Mucosa of rectum (tissue), 2 donors: ENCODE measurements at regions not wholly inside any gene's neighbourhood (a gene's known extent, or its start where the extent isn't known, plus 50 kb on each side); places are given as distances from the start of the nearest gene placed in this dataset.
"Not testable (repeated sequence)": the region's sequence is repeated elsewhere in the genome, so short reads cannot be mapped to it uniquely, and the experiment has no call there.

Source experiments
- H3K27ac ChIP-seq, 2 donors: one replicate each; pipeline ENCODE4 v1.7.0; 2013; ENCODE audit warnings: inconsistent platforms in 2 of 2, low read depth in 2 of 2, low read length in 2 of 2
- H3K27me3 ChIP-seq, 2 donors: one replicate each; pipeline ENCODE4 v1.7.0; 2013; ENCODE audit warnings: low read length in 2 of 2; ENCODE audit not compliant: control insufficient read depth in 2 of 2, insufficient read depth in 2 of 2
- H3K36me3 ChIP-seq, 2 donors: one replicate each; pipeline ENCODE4 v1.7.0; 2013; ENCODE audit warnings: low read length in 2 of 2; ENCODE audit not compliant: control insufficient read depth in 2 of 2, insufficient read depth in 2 of 2
- H3K4me1 ChIP-seq, 2 donors: one replicate each; pipeline ENCODE4 v1.7.0; 2013; ENCODE audit warnings: low read length in 2 of 2, mild to moderate bottlenecking in 1 of 2; ENCODE audit not compliant: control insufficient read depth in 2 of 2, insufficient read depth in 2 of 2
- H3K4me3 ChIP-seq, 2 donors: one replicate each; pipeline ENCODE4 v1.7.0; 2013; ENCODE audit warnings: low read length in 2 of 2
- H3K9ac ChIP-seq, 2 donors: one replicate each; pipeline ENCODE4 v1.7.0; 2013; ENCODE audit warnings: low read length in 2 of 2, low read depth in 1 of 2, mild to moderate bottlenecking in 1 of 2
- H3K9me3 ChIP-seq, 2 donors: one replicate each; pipeline ENCODE4 v1.7.0; 2013; ENCODE audit warnings: low read length in 2 of 2; ENCODE audit not compliant: control insufficient read depth in 2 of 2
- donor health status: healthy.
- donor health status: Normal muscosa, but diverticular disease.

- Histone ChIP-seq H3K27me3 (peaks cover 0 to 2% of the 10 kb centered on the region in 2 donors), H3K4me1 (no peaks in the 10 kb centered on the region), H3K9ac (no peak overlapping the region), H3K27ac (no peak overlapping the region), H3K4me3 (no peak overlapping the region), H3K36me3 (no peaks in the 10 kb centered on the region), H3K9me3 (no peaks in the 10 kb centered on the region)
These were observed 309.4 kb upstream of the DIO3 start for GRCh38 chr14:101251812-101252442.

- H3K9me3 ChIP-seq: no peaks in the 10 kb centered on the region
- no peak overlapping the region for H3K27ac ChIP-seq
These were observed 308.7 kb upstream of the DIO3 start for GRCh38 chr14:101252443-101253214.

DNA sequence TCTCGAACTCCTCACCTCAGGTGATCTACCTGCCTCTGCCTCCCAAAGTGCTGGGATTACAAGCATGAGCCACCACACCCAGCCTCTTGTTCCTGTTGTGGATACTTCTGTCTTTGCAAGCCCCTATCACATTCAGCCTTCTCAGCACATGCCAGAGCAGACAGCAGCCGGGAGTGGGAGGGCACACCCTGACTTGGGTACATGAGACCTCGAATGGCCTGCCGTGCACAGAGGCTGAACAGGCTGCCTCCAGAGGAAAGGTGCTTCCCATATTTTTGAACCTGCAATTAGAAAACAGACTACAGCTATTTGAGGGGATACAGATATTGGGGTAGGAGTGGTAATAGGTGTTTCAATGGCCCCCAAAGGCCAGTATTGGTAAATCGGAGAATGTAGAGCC lies 307.3 kb upstream of the DIO3 start:
- no peak overlapping the region for H3K9ac ChIP-seq
- H3K4me3 ChIP-seq: no peak overlapping the region
- H3K4me1 ChIP-seq: no peaks in the 10 kb centered on the region
- H3K9me3 ChIP-seq: no peaks in the 10 kb centered on the region
- H3K36me3 ChIP-seq: no peaks in the 10 kb centered on the region
- H3K27ac ChIP-seq: no peak overlapping the region
- H3K27me3 ChIP-seq: peaks cover 0 to 2% of the 10 kb centered on the region in 2 donors

More at GRCh38 chr14:101252443-101253214, 308.7 kb upstream of the DIO3 start:
- no peak overlapping the region for H3K4me3 ChIP-seq
- no peaks in the 10 kb centered on the region for H3K4me1 ChIP-seq
- no peaks in the 10 kb centered on the region for H3K36me3 ChIP-seq
- no peak overlapping the region for H3K9ac ChIP-seq
- peaks cover 0 to 2% of the 10 kb centered on the region in 2 donors for H3K27me3 ChIP-seq

DNA sequence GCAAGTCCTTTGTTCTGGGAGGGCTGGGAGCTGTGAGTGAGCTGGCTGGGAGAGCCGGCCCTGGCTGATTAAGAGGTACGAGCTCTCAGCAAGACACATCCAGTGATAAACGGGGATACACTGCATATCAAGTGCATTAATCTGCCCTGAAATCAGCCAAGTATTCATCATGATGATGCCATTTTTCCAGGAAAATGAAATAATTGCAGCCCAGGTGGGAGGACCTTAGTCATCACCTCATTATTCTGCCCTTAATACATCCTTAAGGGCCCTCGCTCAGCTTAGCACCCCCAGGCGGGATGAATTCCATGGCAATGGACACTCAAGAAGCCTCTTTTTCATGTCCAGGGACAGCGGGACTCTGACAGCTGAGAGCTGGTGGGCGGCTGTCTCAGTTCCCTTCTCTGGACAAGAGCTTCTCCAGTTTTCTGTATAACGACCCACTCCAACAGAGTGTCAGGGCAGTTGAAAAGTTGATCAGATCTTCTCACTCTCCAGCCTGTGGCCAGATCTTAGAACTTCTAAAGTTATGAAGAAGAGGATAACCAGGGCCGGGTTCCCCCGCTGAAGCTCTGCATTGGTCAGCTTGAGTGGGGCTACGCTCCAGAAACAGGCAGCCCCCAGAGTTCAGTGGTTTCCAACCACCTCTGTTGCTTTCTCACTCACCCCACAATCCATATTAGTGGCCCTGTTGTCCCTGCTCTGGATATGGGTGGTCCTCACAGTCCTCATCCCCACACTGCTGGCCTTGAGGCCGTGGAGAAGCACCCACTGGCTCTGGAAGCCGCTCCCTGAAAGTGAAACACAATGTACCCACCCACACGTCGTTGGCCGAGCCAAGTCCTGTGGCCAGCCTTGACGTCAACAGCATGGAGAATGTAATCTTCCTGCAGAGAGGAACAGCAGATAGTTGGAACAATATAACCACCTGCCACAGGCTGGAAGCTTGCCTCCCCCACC lies 306.2 kb upstream of the DIO3 start:
- Histone ChIP-seq H3K4me1 (no peaks in the 10 kb centered on the region), H3K4me3 (no peak overlapping the region), H3K27ac (no peak overlapping the region), H3K9ac (no peak overlapping the region), H3K36me3 (no peaks in the 10 kb centered on the region), H3K27me3 (peaks cover 0 to 2% of the 10 kb centered on the region in 2 donors), H3K9me3 (no peaks in the 10 kb centered on the region)

- H3K9me3 ChIP-seq: no peaks in the 10 kb centered on the region
- H3K4me1 ChIP-seq: no peaks in the 10 kb centered on the region
- no peak overlapping the region for H3K27ac ChIP-seq
- H3K4me3 ChIP-seq: no peak overlapping the region
- H3K9ac ChIP-seq: no peak overlapping the region
- no peaks in the 10 kb centered on the region for H3K27me3 ChIP-seq
- no peaks in the 10 kb centered on the region for H3K36me3 ChIP-seq
These were observed 305.6 kb upstream of the DIO3 start for GRCh38 chr14:101255765-101256125.

GRCh38 chr14:101256266-101256665 lies 305.0 kb upstream of the DIO3 start:
- Histone ChIP-seq H3K4me3 (no peak overlapping the region), H3K4me1 (no peaks in the 10 kb centered on the region), H3K36me3 (no peaks in the 10 kb centered on the region), H3K27ac (no peak overlapping the region), H3K9me3 (no peaks in the 10 kb centered on the region), H3K9ac (no peak overlapping the region), H3K27me3 (no peaks in the 10 kb centered on the region)

GRCh38 chr14:101257551-101257950 lies 303.7 kb upstream of the DIO3 start:
- Histone ChIP-seq H3K4me1 (no peaks in the 10 kb centered on the region), H3K9ac (no peak overlapping the region), H3K27me3 (no peaks in the 10 kb centered on the region), H3K36me3 (no peaks in the 10 kb centered on the region), H3K27ac (no peak overlapping the region), H3K9me3 (no peaks in the 10 kb centered on the region), H3K4me3 (no peak overlapping the region)

DNA sequence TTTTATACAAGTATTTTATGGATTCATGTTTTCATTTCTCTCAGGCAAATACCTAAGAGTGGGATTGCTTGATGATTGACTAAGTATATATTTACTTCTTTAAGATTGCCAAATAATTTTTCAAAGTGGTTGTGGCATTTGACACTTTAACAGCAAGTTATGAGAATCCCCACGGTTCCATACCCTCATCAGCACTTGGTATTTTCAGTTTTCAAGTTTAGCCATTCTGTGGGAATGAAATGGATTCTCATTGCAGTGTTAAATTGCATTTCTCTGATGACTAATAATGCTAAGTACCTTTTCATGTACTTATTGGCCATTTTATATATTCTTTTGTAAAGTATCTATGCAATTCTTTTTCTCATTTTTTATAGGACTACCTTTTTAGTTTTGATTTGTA lies 301.5 kb upstream of the DIO3 start:
- Histone ChIP-seq H3K4me3 (no peak overlapping the region), H3K9me3 (no peaks in the 10 kb centered on the region), H3K27ac (no peak overlapping the region), H3K36me3 (no peaks in the 10 kb centered on the region), H3K9ac (no peak overlapping the region), H3K4me1 (no peaks in the 10 kb centered on the region), H3K27me3 (no peaks in the 10 kb centered on the region)

- not testable (repeated sequence) for H3K27ac ChIP-seq, H3K4me1 ChIP-seq, H3K9ac ChIP-seq, H3K9me3 ChIP-seq, H3K4me3 ChIP-seq, H3K27me3 ChIP-seq, H3K36me3 ChIP-seq
These were observed 294.9 kb upstream of the DIO3 start for GRCh38 chr14:101266441-101266840.

DNA sequence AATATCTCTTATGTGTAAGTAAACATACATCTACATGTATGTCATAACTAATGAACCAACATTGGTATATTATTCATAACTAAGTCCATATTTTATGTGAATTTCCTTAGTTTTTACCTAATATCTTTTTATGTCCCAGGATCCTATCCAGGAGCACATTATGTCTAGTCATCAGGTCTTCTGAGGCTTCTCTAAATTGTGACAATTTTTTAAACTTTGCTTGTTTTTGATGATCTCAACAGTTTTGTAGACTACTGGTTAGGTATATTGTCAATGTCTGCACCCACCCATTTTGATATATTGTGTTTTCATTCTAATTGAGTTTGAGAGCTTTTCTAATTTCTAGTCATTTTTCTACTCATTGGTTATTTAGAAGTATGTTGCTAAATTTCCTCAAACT lies 288.2 kb upstream of the DIO3 start:
- no peaks in the 10 kb centered on the region for H3K36me3 ChIP-seq
- no peak overlapping the region for H3K27ac ChIP-seq
- H3K27me3 ChIP-seq: no peaks in the 10 kb centered on the region
- H3K9ac ChIP-seq: no peak overlapping the region
- H3K4me3 ChIP-seq: no peak overlapping the region
- H3K9me3 ChIP-seq: no peaks in the 10 kb centered on the region
- no peaks in the 10 kb centered on the region for H3K4me1 ChIP-seq
